ENCODE measurements at regions not wholly inside any gene's neighbourhood (a gene's known extent, or its start where the extent isn't known, plus 50 kb on each side); places are given as distances from the start of the nearest gene placed in this dataset.
"Not testable (repeated sequence)": the region's sequence is repeated elsewhere in the genome, so short reads cannot be mapped to it uniquely, and the experiment has no call there.

- H3K36me3 ChIP-seq (replicated peaks; ENCODE audit: low read depth, low read length): peaks cover 2% of the 10 kb centered on the region
- H3K4me3 ChIP-seq (ENCODE audit: low read length): no peak overlapping the region
- peaks cover 6% of the 10 kb centered on the region; the same call in 1 of the 2 replicates for H3K4me1 ChIP-seq (ENCODE audit: low read length)
- no peaks in the 10 kb centered on the region for H3K27me3 ChIP-seq (ENCODE audit: low read depth, low read length)
- H3K9me3 ChIP-seq (ENCODE audit: insufficient read depth, low read length): peaks cover 5% of the 10 kb centered on the region; the same call in 1 of the 2 replicates
- no peak overlapping the region for H3K27ac ChIP-seq (ENCODE audit: low read length)
- no peaks in the 10 kb centered on the region for H3K79me2 ChIP-seq (ENCODE audit: low read length)
- no peak overlapping the region for H2AFZ ChIP-seq (ENCODE audit: low read depth, low read length)
- no peak overlapping the region for H3K4me2 ChIP-seq (ENCODE audit: low read length)
- H3K9ac ChIP-seq (ENCODE audit: low read length): no peak overlapping the region
- no peaks in the 10 kb centered on the region for H4K20me1 ChIP-seq (ENCODE audit: insufficient read depth, low read length)
- no peak for TF ChIP-seq EZH2phosphoT487 (IDR thresholded peaks at IDR 0.05; ENCODE audit: low read depth)
Measured at GRCh38 chr3:194259982-194260766, 91.0 kb downstream of the CPN2 start.

GRCh38 chr3:194261581-194262063 is 89.5 kb downstream of the CPN2 start:
- no peak overlapping the region for H3K4me2 ChIP-seq (ENCODE audit: low read length)

DNA sequence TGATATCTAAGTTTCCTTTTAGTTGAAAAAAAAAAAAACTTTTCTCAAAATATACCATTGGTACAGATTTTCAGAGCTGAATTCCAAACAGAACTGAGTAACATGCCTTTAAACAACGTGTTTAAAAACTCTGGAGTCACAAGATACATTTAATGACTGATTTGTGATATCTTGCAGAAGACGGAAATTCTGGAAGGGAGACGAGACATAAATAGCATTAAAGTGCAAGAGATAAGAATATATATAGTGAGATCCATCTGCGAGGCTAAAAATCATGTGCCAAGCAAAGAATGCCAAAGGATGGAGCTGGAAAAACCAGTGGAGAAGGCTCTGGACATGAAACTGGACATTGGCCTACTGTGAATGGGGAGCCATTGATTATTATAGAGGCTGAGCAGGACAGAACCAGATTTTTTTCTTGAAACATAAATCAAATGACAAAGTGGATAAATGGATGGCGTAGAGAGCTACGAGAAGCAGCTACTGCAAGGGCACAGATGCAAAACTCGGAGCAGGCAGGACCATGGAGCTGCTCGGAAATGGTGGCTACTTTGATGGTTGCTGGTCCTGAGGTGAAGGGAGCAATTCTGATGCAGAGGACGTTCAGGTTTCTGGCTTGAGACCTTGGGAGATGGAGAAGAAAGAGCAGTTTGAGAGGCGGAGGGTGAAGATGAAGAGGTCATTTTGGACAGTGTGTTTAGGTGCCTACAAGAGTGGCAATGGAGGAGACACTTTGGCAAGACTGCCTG is 88.8 kb downstream of the CPN2 start:
- Histone ChIP-seq H2AFZ (ENCODE audit: low read depth, low read length) (no peak overlapping the region), H3K9me3 (ENCODE audit: insufficient read depth, low read length) (peaks cover 5% of the 10 kb centered on the region; the same call in 1 of the 2 replicates), H4K20me1 (ENCODE audit: insufficient read depth, low read length) (no peaks in the 10 kb centered on the region), H3K4me3 (ENCODE audit: low read length) (no peak overlapping the region), H3K27ac (ENCODE audit: low read length) (no peak overlapping the region), H3K36me3 (replicated peaks; ENCODE audit: low read depth, low read length) (peaks cover 2% of the 10 kb centered on the region), H3K4me2 (ENCODE audit: low read length) (no peak overlapping the region), H3K79me2 (ENCODE audit: low read length) (no peaks in the 10 kb centered on the region), H3K9ac (ENCODE audit: low read length) (no peak overlapping the region), H3K4me1 (ENCODE audit: low read length) (no peaks in the 10 kb centered on the region), H3K27me3 (ENCODE audit: low read depth, low read length) (peaks cover 12% of the 10 kb centered on the region; the same call in 1 of the 2 replicates)
- TF ChIP-seq EZH2phosphoT487 (IDR thresholded peaks at IDR 0.05; ENCODE audit: low read depth): no peak
- TF ChIP-seq, protein P1, sequence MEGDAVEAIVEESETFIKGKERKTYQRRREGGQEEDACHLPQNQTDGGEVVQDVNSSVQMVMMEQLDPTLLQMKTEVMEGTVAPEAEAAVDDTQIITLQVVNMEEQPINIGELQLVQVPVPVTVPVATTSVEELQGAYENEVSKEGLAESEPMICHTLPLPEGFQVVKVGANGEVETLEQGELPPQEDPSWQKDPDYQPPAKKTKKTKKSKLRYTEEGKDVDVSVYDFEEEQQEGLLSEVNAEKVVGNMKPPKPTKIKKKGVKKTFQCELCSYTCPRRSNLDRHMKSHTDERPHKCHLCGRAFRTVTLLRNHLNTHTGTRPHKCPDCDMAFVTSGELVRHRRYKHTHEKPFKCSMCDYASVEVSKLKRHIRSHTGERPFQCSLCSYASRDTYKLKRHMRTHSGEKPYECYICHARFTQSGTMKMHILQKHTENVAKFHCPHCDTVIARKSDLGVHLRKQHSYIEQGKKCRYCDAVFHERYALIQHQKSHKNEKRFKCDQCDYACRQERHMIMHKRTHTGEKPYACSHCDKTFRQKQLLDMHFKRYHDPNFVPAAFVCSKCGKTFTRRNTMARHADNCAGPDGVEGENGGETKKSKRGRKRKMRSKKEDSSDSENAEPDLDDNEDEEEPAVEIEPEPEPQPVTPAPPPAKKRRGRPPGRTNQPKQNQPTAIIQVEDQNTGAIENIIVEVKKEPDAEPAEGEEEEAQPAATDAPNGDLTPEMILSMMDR (IDR thresholded peaks at IDR 0.05; ENCODE audit: low read depth, low read length): no peak

More at GRCh38 chr3:194261581-194262063, 89.5 kb downstream of the CPN2 start:
- Histone ChIP-seq H3K27ac (ENCODE audit: low read length) (no peak overlapping the region), H3K9me3 (ENCODE audit: insufficient read depth, low read length) (peaks cover 5% of the 10 kb centered on the region; the same call in 1 of the 2 replicates), H3K4me1 (ENCODE audit: low read length) (no peaks in the 10 kb centered on the region), H3K79me2 (ENCODE audit: low read length) (no peaks in the 10 kb centered on the region), H3K4me3 (ENCODE audit: low read length) (no peak overlapping the region), H4K20me1 (ENCODE audit: insufficient read depth, low read length) (no peaks in the 10 kb centered on the region), H3K36me3 (replicated peaks; ENCODE audit: low read depth, low read length) (peaks cover 2% of the 10 kb centered on the region), H2AFZ (ENCODE audit: low read depth, low read length) (no peak overlapping the region), H3K9ac (ENCODE audit: low read length) (no peak overlapping the region), H3K27me3 (ENCODE audit: low read depth, low read length) (peaks cover 8% of the 10 kb centered on the region; the same call in 1 of the 2 replicates)
- TF ChIP-seq, protein P1 (IDR thresholded peaks at IDR 0.05; ENCODE audit: low read depth, low read length): no peak
- TF ChIP-seq EZH2phosphoT487 (IDR thresholded peaks at IDR 0.05; ENCODE audit: low read depth): no peak

GRCh38 chr3:194262925-194263305 is 88.2 kb downstream of the CPN2 start:
- peaks cover 2% of the 10 kb centered on the region for H3K36me3 ChIP-seq (replicated peaks; ENCODE audit: low read depth, low read length)
- no peak overlapping the region for H3K9ac ChIP-seq (ENCODE audit: low read length)

GRCh38 chr3:194264631-194265504 is 86.3 kb downstream of the CPN2 start:
- H3K27me3 ChIP-seq (ENCODE audit: low read depth, low read length): peaks cover 12% of the 10 kb centered on the region; the same call in 1 of the 2 replicates
- not testable (repeated sequence) for H3K4me3 ChIP-seq (ENCODE audit: low read length); H2AFZ ChIP-seq (ENCODE audit: low read depth, low read length); H3K4me2 ChIP-seq (ENCODE audit: low read length); H4K20me1 ChIP-seq (ENCODE audit: insufficient read depth, low read length); H3K4me1 ChIP-seq (ENCODE audit: low read length); H3K9ac ChIP-seq (ENCODE audit: low read length); H3K79me2 ChIP-seq (ENCODE audit: low read length); H3K27ac ChIP-seq (ENCODE audit: low read length); H3K9me3 ChIP-seq (ENCODE audit: insufficient read depth, low read length); H3K36me3 ChIP-seq (replicated peaks; ENCODE audit: low read depth, low read length)

More at GRCh38 chr3:194262925-194263305, 88.2 kb downstream of the CPN2 start:
- no peak overlapping the region for H3K27ac ChIP-seq (ENCODE audit: low read length)
- H2AFZ ChIP-seq (ENCODE audit: low read depth, low read length): no peak overlapping the region
- no peak overlapping the region for H3K4me3 ChIP-seq (ENCODE audit: low read length)
- peaks cover 5% of the 10 kb centered on the region; the same call in 1 of the 2 replicates for H3K9me3 ChIP-seq (ENCODE audit: insufficient read depth, low read length)
- TF ChIP-seq EZH2phosphoT487 (IDR thresholded peaks at IDR 0.05; ENCODE audit: low read depth): no peak
- TF ChIP-seq, protein P1 (IDR thresholded peaks at IDR 0.05; ENCODE audit: low read depth, low read length): no peak
- H3K79me2 ChIP-seq (ENCODE audit: low read length): no peaks in the 10 kb centered on the region
- H4K20me1 ChIP-seq (ENCODE audit: insufficient read depth, low read length): no peaks in the 10 kb centered on the region
- no peaks in the 10 kb centered on the region for H3K4me1 ChIP-seq (ENCODE audit: low read length)
- no peak overlapping the region for H3K4me2 ChIP-seq (ENCODE audit: low read length)
- H3K27me3 ChIP-seq (ENCODE audit: low read depth, low read length): peaks cover 12% of the 10 kb centered on the region; the same call in 1 of the 2 replicates
